ENCODE measurements at regions not wholly inside any gene's neighbourhood (a gene's known extent, or its start where the extent isn't known, plus 50 kb on each side); places are given as distances from the start of the nearest gene placed in this dataset.
A peak's percentile ranks its signal among the peaks of the same experiment; 100 is the strongest.

DNA sequence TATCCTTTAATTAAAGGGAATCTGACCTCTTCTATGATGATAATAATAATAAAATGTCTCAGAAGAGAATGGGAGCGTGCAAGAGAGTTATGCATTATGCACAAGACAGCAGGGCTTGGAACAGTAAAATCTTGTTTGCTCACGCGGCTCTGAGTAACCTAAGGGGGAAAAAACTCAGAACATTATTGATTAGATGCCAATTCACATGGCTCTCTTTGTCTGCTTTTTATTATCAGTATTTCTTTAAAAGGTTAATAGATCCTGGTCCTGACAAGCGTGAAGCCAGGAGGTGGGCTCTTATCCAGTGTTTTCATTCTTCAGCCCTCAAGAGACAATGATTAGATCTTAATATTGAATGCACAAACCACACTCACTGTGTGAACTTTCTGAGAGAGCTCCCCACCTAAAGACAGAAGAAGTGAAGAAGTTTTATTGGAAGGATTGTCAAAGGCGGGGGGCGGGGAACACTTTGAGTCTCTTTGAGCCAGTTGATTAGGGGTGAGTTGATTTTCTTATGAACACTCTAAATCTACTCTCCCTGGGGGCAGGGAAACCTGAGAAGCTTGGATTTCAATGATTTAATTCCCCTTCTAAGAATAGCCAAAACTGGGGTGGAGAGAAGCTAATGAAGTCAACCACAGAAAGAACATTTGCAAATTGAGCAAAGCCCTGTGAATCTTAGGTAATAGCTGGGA, 127.5 kb upstream of the CTAGE1 start:
- FAIRE-seq, result no peak

DNA sequence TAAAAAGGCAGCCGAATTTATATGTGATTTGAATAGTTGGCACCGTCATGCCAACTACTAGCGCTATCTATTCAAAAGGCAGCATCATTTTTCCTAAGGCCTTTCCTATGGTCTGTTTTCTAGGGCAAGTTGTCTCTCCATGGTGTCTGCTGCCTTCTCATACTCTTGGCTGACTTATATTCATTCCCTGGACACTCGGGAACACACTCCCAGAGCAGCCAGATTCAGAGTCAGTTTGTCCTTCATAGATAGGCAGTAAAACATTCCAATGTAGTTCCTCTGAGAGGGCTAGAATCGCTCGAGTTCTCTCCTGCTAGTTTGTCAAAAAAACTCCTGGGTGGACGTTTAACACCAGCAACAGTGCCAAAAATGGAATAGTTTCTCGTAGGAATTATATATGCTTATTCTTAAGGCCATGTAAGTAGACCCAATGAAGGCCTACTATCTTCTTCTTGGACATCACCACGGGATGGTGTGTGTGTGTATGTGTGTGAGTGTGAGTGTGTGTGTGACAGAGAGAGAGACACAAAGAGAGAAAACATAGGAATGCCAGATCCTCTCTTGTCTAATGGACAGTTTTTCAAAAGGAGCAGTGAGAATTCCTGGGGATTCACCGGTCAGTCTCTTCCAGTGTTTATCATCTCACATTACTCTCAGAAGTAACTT, 129.3 kb upstream of the CTAGE1 start:
- FAIRE-seq, result no peak

DNA sequence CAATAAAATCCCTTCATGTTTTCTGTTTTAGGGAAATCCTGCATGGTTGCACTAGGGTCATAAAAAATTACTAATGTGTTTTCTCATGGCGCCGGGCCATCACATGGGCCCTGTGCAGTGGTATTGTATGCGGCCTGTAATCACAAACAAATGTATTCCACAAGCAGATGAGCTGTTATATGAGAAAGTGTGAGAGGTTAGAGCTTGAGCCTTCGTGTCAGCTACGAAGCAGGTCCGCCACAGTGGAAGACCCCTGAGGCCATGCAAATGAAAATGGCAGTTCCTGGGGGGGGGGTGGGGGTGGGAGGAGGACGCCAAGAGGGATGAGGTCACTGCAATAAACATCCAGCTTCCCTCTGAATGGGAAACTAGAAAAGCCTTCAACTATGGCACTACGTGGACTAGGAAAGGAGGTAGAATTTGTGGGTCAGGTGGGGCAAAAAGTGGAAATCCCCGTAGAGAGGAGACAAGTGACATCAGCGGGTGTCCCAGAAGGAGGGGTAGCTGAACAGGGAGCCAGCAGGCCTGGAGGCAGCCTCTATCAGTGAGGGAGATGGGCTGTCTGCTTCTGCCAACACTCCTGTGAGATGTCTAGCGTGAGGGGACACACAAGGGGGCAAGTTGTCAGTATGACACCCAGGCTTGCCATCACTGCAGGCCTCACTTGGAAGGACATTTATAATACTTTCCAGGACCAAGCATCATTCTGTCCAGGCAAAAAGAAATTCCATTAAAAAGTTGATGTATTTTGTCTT, 130.3 kb upstream of the CTAGE1 start:
- no peak for FAIRE-seq

DNA sequence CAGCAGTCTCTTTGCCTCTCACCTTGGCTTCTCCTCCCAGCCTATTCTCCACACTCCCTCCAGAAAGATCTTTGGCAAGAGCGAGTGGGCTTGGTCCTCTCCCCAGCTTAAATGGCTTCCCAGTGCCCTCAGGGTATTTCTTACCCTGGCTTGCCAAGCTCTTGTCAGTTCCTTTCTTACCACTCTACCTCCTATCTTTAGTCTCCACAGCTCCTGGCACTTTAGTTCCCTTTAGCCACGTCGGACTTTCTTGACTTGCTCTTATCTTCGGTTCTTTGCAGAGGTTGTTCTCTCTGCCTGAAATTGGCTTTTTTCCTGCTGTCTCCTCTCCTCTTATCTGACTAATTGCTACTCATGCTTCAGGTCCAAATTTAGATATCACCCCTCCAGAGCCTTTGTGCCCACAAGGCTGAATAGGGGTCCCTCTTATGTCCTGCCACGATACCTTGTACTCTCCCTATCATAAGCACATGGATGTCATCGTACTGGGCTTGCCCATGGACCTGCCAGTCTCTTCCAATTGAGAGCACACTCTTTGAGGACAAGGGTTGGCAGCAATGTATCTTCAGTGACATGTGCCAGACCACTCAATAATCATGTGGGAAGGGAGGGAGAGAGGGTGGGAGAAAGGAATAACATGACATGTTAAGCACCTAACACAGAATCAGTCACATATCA, 131.7 kb upstream of the CTAGE1 start:
- no peak for FAIRE-seq

DNA sequence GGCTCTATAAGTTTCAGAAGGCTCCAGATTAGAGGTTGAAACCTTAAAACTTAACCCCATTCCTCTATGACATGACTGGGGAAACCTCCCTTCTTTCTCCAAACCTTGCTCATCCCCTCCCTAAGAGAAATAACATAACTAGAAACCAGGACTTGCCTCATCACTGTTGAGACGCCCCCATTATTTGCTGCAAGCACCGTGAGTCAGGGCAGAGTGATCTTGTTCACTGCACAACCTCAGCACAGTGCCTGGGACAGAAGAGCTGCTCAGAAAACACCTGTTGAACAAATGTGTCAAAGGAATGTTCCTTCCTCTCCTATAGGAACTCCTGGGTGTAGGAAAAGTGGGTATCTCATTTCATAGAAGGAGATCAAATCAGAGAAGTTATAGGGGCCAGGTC, 132.7 kb upstream of the CTAGE1 start:
- no peak for FAIRE-seq

DNA sequence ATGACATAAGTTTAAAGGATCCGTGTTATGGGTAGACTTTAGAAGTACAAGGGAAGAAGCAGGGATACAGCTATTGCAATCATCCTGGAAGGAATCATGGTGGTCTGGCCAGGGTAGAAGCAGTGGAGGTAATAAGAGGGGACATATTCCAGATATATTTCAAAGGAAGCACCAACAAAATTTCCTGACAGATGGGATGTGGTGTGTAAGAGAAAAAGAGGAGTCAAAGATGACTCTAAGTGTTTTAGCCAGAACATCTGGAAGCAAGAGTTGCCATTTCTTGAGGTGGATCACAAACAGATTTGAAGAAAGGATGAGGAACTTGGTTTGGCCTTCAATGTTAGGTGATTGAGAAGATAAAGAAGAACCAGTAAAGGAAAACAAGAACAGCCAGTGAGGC, 133.1 kb upstream of the CTAGE1 start:
- no peak for FAIRE-seq

DNA sequence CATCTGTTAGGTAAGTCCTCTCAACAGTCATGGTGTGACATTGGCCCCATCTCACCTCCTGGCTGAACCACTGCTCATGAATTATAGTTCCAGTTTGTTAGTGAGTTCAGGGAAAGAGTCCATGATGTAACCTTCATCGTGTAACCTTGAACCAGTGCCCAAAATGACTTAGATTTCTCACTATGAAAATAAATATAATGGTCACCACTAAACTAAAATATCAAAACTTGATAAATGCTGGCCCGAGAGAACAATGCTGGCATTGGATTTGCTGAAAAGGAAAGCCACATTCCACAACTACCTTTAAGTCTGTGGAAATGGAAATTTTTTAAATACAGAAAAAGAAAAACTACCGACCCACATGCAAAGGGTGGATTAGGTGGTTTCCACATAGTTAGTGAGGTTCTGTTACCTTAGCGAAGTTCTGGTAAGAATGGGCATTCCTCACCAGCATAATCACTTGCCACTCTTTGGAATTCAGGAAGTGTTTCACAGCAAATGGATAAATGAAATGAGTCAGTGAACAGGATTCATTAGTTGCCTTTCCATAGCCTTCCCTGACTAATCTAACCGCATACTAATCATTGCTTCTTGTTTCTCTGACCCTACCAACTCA, 133.9 kb upstream of the CTAGE1 start:
- no peak for FAIRE-seq

DNA sequence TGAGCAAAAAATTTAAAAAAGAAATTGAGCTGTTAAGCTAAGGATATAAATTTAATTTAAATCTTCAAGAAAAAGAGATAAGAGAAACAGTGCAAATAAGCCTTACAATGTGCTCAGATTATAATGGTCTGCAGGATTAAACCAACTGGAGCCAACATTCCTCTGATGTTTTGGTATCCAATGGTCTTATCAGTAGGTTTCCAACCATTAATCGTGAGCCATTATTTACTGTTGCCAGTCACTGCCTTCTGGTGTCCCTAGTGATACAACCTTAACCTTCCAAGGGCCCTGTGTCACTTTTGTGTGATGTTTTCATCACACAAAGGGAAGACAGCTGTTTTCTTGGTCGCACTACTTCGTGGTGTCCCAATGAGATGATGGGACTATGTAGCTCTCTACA, 134.5 kb upstream of the CTAGE1 start:
- FAIRE-seq, result no peak

DNA sequence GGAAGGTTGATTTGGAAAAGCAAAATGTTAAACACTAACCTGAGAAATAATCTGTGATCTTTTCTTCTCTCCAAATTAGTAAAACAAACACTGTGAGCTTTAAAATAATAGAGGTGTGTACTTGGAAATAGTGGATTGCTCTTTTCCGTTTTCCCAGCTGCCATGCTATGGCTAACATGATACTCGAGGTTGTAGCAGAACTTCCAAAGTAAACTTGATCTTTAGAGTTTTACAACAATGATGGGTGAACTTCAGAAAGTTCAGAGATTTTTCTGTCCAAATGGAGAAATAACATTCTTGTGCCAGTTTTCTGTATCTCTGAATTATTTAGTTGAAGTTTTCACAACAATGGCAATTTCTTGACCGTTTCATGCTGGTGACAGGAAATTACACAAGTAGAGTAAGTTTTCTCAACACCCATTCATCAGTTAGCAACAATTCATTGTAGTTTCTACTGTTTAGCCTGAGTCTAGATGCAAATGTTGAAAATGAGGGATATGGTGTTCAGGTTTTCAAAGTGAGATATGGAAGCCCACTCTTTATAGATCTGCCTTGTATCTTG, 135.3 kb upstream of the CTAGE1 start:
- no peak for FAIRE-seq

DNA sequence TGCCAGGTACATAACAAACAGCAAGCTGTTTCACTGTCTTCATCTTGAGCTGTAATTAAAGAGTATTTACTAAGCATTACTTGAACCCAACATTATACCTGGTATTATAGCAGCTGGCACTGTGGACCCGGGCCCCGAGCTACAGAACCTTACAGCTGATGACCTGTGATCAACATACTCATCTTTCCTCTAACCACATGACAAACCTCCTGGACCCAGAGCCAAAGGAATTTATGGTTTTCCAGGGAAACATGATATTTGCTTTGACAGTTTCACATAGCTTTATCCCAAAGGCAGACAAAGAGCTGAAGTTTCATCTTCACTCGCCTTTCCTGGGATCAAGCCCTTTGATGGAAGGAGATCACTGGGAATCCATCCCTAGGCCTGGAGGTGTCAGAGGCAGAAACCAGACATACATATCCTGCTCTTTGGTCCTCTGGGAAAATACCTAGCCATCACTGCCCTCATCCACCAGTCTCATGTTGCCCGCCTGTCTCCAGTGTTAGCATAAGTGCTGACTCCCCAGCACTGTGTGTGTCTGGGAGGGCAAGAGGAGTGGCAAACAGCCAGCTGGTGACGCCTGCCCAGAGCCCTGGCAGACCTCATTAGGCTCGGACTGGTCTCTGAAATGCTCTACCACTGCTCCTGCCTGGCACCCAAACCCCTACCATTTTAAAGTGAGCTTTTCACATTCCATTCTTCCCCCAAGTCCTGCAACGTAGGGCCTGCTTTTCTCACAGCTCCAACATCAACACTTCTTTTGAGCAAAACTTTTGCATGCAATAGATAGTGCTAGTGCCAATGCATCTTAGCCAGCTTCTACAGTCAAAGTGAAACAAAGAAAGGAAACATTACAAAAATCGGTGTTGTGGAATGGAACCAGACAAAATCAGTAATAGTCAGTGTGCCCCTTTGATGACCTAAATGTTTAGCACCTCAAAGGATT, 138.8 kb upstream of the CTAGE1 start:
- FAIRE-seq, result no peak

DNA sequence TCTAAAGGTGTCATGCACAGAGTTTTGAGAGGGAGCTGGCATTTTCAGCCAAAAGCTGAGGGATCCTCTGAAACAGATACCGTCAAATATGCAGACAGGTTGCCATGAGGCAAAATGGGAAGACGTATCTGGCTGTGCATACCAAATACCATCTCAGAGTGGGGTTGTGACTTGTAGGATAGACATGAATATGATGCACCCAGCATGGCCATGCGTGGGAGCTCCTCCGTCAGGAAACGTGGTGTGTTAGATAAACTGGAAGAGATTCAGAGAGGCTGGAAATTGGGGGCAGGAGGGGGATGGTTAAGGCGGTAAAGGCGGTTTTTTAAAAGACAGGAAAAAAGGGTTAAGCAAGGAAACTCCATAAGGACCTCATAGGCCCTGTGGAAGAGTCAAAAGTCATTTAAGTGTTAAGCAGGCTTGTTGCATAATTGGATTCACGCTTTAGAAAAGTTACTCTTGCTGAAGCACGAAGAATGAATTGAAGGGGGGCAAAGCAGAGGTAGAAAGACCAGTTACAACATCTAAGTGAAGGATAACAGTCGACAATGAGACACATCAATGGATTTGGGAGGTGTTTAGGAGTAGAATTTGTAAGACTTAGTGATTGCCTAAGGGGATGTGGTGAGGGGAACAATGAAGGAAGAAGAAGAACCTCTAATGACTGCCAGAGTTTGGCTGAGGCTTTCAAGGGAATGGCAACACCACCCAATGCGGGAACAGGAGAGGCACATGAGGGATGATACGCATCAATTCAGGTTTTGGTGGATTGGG, 139.6 kb upstream of the CTAGE1 start:
- FAIRE-seq, result no peak

DNA sequence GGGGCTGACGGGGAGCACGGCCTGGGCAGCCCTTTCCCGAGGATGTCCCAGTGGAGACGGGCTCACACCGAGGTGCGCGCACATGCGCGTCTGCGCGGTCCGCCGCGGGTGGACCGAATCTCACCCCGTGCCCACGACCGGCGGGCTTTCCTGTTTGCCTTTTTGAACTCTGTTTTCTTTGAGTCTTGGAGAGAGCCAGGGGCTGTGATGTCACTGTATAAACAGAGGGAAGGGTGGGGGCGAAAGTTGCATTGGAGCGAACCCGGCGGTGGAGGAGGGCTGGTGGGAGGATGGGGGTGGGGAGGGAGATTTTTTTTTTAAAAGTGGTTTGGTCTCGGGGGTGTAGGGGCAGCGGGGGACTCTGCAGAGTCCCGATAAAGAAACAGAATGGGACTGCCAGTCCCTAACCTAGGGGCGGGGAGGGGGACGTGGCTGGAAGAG, 141.2 kb upstream of the CTAGE1 start:
- FAIRE-seq, result no peak

DNA sequence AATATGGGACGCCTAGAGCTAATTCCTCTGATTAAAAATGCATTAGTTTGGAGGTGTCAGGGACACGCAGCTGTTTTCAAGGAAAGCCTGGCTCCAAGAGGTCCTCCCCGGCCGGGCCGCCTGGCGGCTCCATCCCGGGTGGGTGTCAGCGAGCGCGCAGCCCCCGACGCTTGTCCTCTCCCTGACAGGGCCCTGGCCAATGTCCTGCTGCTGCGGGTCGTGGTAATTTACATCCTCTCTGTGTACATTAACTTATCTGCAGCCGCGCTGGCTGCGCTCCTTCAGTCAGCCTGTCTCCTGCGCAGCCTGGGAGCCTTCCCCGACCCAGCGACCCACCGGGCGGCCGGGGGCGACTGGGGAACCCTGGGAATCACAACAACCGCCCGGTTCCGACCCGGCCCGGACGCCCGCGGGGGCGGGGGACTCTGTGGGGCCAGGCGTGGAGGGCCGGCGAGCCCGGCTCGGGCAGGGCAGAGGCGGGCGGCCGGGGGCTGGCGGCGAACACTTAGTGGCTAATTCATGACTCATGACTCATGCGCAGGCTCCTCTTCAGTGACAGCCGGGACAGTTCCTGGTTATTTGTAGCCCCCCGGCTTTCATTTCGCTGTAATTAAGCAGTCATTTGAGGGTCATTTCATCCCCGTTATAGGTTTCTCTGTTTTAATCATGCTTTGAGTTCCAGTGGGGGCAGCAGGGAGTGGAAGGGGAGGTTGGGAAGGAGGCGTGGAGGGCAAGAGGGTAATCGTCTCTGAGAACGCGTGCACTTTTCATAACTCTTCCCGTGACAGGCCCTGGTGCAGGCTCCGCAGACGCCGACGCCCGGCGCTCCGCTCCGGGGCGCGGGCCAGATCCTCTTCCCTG, 141.9 kb upstream of the CTAGE1 start:
- no peak for FAIRE-seq

DNA sequence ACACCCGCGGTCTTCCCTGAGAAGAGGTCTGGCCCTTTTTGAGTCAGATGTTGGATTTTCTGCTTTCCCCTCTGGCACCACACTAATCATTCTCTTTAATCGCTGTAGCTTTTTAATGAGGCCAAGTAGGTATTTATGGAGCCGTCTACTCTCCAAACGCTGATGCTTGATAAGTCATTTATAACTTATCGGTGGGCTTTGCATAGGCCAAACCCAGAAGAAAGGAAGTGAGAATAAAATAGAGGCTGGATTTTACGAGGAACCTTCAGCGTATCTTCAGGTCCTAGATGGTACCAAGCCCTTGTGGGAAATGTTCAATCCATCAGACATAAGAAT, 142.5 kb upstream of the CTAGE1 start:
- FAIRE-seq, result no peak

DNA sequence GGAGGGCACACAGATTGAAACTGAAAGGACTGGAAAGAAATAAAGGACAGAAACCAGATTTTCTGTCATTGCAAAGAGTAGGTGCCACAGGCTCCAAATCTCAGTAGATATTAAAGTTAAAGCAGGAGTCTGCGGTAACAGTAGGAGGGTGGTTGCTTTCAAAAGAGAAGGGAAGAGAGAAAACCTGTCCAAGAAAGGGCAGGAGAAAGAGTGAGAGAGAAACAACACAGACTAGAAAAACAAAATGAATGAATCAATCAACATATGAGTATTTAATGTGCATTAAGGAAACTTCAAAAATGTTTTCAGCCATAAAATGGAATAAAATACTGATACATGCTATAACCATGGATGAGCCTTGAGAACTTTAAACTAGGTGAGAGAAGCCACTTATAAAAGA, 143.1 kb upstream of the CTAGE1 start:
- FAIRE-seq, result no peak

DNA sequence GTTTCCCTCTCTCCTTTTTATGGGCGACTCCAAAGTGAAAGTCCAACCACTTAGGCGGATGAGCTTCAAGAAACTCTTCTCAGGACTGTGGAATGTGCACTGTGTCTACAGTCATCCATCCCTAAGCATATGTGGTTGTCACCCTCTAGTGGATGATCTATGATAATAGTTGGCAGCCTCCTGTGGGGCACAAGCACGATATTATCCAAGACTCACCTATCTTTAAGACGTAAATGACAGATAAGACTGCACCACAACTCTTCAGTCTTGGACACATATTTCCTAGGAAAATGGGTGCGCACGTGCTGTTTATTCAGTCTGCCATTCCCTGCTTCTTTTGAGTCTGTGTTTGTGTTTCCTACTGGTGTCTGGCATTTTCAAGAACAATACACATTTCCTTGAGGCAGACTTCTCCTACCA, 145.5 kb upstream of the CTAGE1 start:
- peak; percentile 76 for FAIRE-seq

DNA sequence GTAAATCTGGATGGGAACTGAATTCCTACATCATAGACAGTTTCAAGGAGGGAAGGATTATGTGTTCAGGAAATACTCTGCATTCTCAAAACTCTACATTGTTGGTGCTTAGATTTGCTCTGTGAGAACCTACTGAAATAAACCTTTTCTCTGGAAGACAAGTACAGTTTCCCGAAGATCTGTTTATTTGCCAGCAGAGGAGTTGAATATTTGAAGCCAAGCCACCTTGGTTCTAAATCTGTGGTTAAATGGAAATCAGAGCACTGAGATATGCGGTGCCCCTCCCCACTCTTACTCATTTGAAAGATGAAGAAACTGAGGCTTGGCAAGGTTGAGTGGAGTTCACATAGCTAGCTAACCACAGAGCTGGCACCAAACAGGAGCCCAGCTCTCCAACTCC, 146.3 kb upstream of the CTAGE1 start:
- FAIRE-seq, result no peak

DNA sequence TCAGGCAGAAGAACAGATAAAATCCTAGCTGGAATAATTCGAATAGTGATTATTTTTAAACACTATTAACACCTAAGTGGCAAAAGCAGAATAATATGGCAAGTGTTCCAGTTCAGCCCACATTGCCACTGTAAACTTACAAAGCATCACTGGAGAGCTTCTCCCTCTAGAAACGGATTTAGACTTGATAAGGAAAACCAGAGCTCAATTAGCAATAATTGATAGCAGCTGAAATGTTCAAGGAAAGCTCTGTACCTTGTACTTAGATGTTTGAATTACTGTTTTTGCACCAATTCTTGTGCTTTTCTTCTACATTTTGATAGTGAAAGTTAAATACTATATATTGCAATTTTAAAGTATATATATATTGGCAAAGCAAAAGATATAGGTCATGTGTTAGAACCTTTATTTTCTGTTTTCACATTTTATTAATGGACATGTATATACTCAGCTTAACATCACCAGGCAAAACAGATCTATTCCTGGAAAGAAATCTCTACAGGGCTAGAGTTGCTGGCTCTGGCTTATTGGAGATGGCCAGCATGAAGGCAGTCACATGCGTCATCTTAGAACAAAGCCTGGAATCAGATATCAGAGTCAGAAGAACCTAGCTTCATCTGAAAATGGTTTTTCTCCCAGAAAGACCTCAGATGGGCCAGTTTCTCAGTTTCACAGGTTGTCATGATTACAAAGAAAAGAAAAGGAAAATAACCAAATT, 149.1 kb upstream of the CTAGE1 start:
- FAIRE-seq, result no peak

DNA sequence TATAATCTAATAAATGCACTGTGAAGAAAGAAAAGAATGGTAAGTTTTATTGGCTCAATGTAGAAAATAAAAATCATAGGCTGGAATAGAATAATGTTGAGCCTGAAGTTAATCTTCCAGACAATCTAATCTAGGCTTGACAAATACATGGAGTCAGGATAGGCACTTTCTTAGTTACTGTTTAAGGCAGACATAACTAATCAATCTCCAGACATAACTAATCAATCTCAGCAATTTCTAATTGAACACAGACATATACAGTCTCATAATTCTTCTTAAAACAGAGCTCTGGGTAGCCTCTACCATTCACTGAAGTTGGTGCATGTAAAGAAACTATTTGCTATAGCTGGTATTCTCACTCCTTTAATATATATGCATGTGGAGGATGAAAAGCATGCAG, 150.1 kb upstream of the CTAGE1 start:
- no peak for FAIRE-seq

All from endometrium (tissue), 2 donors.